ENCODE measurements at regions not wholly inside any gene's neighbourhood (a gene's known extent, or its start where the extent isn't known, plus 50 kb on each side); places are given as distances from the start of the nearest gene placed in this dataset.

GRCh38 chr6:121799574-121799973, 364.1 kb downstream of the GJA1 start:
- intact Hi-C loops (cut with DNase I; ENCODE audit: low total_unique reads) (no loop called here), in situ Hi-C loops (cut with MboI; ENCODE audit: low sequenced_read_pairs in 4 of 4) (no loop called here)
- no peak overlapping the region for H3K27ac ChIP-seq
- TF ChIP-seq POLR2A (IDR thresholded peaks at IDR 0.05) = no peak
- TF ChIP-seq, protein P1, sequence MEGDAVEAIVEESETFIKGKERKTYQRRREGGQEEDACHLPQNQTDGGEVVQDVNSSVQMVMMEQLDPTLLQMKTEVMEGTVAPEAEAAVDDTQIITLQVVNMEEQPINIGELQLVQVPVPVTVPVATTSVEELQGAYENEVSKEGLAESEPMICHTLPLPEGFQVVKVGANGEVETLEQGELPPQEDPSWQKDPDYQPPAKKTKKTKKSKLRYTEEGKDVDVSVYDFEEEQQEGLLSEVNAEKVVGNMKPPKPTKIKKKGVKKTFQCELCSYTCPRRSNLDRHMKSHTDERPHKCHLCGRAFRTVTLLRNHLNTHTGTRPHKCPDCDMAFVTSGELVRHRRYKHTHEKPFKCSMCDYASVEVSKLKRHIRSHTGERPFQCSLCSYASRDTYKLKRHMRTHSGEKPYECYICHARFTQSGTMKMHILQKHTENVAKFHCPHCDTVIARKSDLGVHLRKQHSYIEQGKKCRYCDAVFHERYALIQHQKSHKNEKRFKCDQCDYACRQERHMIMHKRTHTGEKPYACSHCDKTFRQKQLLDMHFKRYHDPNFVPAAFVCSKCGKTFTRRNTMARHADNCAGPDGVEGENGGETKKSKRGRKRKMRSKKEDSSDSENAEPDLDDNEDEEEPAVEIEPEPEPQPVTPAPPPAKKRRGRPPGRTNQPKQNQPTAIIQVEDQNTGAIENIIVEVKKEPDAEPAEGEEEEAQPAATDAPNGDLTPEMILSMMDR (IDR thresholded peaks at IDR 0.05 in 4 of 5, conservative IDR thresholded peaks at IDR 0.05 in 1 of 5) = no peak
- ATAC-seq (no peak), DNase-seq (no peak)
- no peaks in the 10 kb centered on the region for H3K4me1 ChIP-seq
- H3K27me3 ChIP-seq = no peaks in the 10 kb centered on the region
- H3K36me3 ChIP-seq = no peaks in the 10 kb centered on the region
- H3K4me3 ChIP-seq = no peak overlapping the region
- H3K9me3 ChIP-seq = no peaks in the 10 kb centered on the region

DNA sequence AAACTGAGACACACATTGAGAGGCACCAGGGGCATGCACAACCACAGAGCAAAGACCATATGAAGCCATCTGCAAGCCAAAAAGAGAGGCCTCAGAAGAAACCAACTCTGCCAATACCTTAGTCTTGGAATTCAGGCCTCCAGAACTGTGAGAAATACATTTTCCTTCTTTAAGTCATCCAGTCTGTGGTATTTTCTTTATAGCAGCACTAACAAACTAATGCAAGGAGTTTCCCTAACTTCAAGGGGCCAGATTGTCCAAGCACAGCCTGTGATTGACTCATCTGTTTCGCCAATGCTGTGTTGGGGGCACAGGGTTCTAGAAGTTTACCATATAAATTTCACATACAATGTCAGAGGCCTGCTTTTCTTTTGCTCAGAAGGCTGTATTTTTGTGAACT, 364.6 kb downstream of the GJA1 start:
- intact Hi-C loops (cut with DNase I; ENCODE audit: low total_unique reads) = no loop called here
- no peak for DNase-seq
- Histone ChIP-seq H3K27ac (no peak overlapping the region), H3K4me1 (no peaks in the 10 kb centered on the region), H3K36me3 (no peaks in the 10 kb centered on the region), H3K27me3 (no peaks in the 10 kb centered on the region), H3K4me3 (no peak overlapping the region), H3K9me3 (no peaks in the 10 kb centered on the region)
- no peak for TF ChIP-seq POLR2A (IDR thresholded peaks at IDR 0.05)
- TF ChIP-seq, protein P1 (IDR thresholded peaks at IDR 0.05 in 4 of 5, conservative IDR thresholded peaks at IDR 0.05 in 1 of 5) = no peak
- ATAC-seq = no peak
- in situ Hi-C loops (cut with MboI; ENCODE audit: low sequenced_read_pairs in 4 of 4) = no loop called here

DNA sequence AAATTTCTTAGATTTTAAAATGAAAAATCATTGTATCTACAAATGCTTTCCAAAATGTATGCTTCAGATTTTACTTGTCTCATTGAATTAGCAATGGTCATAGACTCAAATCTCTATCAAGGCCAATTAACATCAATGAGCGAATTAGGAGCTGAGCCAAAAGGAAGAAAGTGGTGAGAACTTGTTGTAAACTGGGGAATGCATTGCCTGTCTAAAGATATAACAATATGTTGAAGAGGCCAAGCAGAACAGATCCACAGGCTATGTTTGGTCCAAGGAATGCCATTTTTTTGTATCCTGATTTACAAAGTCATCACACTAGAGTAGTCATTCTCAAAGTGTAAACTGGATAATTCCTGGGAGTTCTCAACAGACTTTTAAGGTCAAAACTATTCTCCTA, 370.7 kb downstream of the GJA1 start:
- Histone ChIP-seq H3K4me1 (no peaks in the 10 kb centered on the region), H3K9me3 (no peaks in the 10 kb centered on the region), H3K27ac (no peak overlapping the region), H3K36me3 (no peaks in the 10 kb centered on the region), H3K4me3 (no peak overlapping the region), H3K27me3 (no peaks in the 10 kb centered on the region)
- TF ChIP-seq, protein P1 (IDR thresholded peaks at IDR 0.05 in 4 of 5, conservative IDR thresholded peaks at IDR 0.05 in 1 of 5) = no peak
- no peak for TF ChIP-seq POLR2A (IDR thresholded peaks at IDR 0.05)
- in situ Hi-C loops (cut with MboI; ENCODE audit: low sequenced_read_pairs in 4 of 4) = no loop called here
- ATAC-seq = no peak
- DNase-seq = no peak
- intact Hi-C loops (cut with DNase I; ENCODE audit: low total_unique reads) = no loop called here

DNA sequence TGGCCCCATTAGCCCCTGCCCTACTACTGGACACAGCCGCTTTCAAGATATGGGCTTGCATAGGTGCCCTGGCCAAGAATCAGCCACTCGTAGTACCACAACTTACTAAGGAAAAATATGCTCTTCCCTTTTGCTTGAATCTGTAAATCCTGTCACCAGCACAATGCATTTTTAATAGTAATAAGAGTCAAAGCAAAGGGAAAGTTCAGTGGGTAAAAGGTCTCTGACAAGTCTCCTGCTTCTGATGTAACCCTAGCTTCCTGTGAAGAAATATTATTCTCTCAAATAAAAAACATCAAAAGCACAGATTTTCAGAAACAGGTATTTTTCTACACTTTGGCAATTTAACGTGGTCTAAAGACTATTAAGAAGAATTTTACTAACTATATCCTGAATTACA, 373.8 kb downstream of the GJA1 start:
- no peak for DNase-seq
- H3K4me1 ChIP-seq = no peaks in the 10 kb centered on the region
- H3K9me3 ChIP-seq = no peaks in the 10 kb centered on the region
- H3K4me3 ChIP-seq = no peak overlapping the region
- in situ Hi-C loops (cut with MboI; ENCODE audit: low sequenced_read_pairs in 4 of 4) = no loop called here
- H3K27me3 ChIP-seq = no peaks in the 10 kb centered on the region
- H3K27ac ChIP-seq = no peak overlapping the region
- intact Hi-C loops (cut with DNase I; ENCODE audit: low total_unique reads) = no loop called here
- TF ChIP-seq POLR2A (IDR thresholded peaks at IDR 0.05) = no peak
- TF ChIP-seq, protein P1 (IDR thresholded peaks at IDR 0.05 in 4 of 5, conservative IDR thresholded peaks at IDR 0.05 in 1 of 5) = no peak
- H3K36me3 ChIP-seq = no peaks in the 10 kb centered on the region
- no peak for ATAC-seq
